ENCODE measurements at regions not wholly inside any gene's neighbourhood (a gene's known extent, or its start where the extent isn't known, plus 50 kb on each side); places are given as distances from the start of the nearest gene placed in this dataset.

- no peaks in the 10 kb centered on the region for H3K9me3 ChIP-seq (ENCODE audit: control insufficient read depth, low read length, poor library complexity, severe bottlenecking)
- H3K27ac Mint-ChIP-seq: no peak overlapping the region
- DNase-seq: no peak
- ATAC-seq: no peak
- no peaks in the 10 kb centered on the region for H3K27me3 Mint-ChIP-seq
- no peaks in the 10 kb centered on the region for H3K36me3 Mint-ChIP-seq (ENCODE audit: low read depth)
- no peaks in the 10 kb centered on the region for H3K4me1 Mint-ChIP-seq
- no peak overlapping the region for H3K4me3 Mint-ChIP-seq
These were observed 58.3 kb downstream of the TRIML1 start for GRCh38 chr4:188197566-188197965.

GRCh38 chr4:188198982-188199792 lies 59.9 kb downstream of the TRIML1 start:
- Mint-ChIP-seq H3K27ac (no peak overlapping the region), H3K36me3 (ENCODE audit: low read depth) (no peaks in the 10 kb centered on the region), H3K4me1 (no peaks in the 10 kb centered on the region), H3K27me3 (no peaks in the 10 kb centered on the region), H3K4me3 (no peak overlapping the region)
- DNase-seq: no peak
- no peak for ATAC-seq
- H3K9me3 ChIP-seq (ENCODE audit: control insufficient read depth, low read length, poor library complexity, severe bottlenecking): no peaks in the 10 kb centered on the region

- H3K9me3 ChIP-seq (ENCODE audit: control insufficient read depth, low read length, poor library complexity, severe bottlenecking): no peaks in the 10 kb centered on the region
- ATAC-seq: no peak
- Mint-ChIP-seq H3K27ac (no peak overlapping the region), H3K36me3 (ENCODE audit: low read depth) (no peaks in the 10 kb centered on the region), H3K4me3 (no peak overlapping the region), H3K27me3 (no peaks in the 10 kb centered on the region), H3K4me1 (no peaks in the 10 kb centered on the region)
- no peak for DNase-seq
These were observed 62.6 kb downstream of the TRIML1 start for GRCh38 chr4:188201851-188202250.

GRCh38 chr4:188206783-188207182 lies 67.5 kb downstream of the TRIML1 start:
- no peaks in the 10 kb centered on the region for H3K27me3 Mint-ChIP-seq
- H3K27ac Mint-ChIP-seq: no peak overlapping the region
- H3K4me3 Mint-ChIP-seq: no peak overlapping the region
- DNase-seq: no peak
- H3K9me3 ChIP-seq (ENCODE audit: control insufficient read depth, low read length, poor library complexity, severe bottlenecking): no peaks in the 10 kb centered on the region
- no peak for ATAC-seq
- H3K36me3 Mint-ChIP-seq (ENCODE audit: low read depth): no peaks in the 10 kb centered on the region
- H3K4me1 Mint-ChIP-seq: no peaks in the 10 kb centered on the region

GRCh38 chr4:188214861-188215260 lies 75.6 kb downstream of the TRIML1 start:
- Mint-ChIP-seq H3K27me3 (no peaks in the 10 kb centered on the region), H3K27ac (no peak overlapping the region), H3K4me3 (no peak overlapping the region), H3K36me3 (ENCODE audit: low read depth) (no peaks in the 10 kb centered on the region), H3K4me1 (no peaks in the 10 kb centered on the region)
- ATAC-seq (no peak), DNase-seq (no peak)
- H3K9me3 ChIP-seq (ENCODE audit: control insufficient read depth, low read length, poor library complexity, severe bottlenecking): no peaks in the 10 kb centered on the region

GRCh38 chr4:188218392-188218791 lies 79.2 kb downstream of the TRIML1 start:
- no peak for ATAC-seq
- H3K27ac Mint-ChIP-seq: no peak overlapping the region
- H3K36me3 Mint-ChIP-seq (ENCODE audit: low read depth): no peaks in the 10 kb centered on the region
- H3K27me3 Mint-ChIP-seq: no peaks in the 10 kb centered on the region
- no peaks in the 10 kb centered on the region for H3K9me3 ChIP-seq (ENCODE audit: control insufficient read depth, low read length, poor library complexity, severe bottlenecking)
- no peaks in the 10 kb centered on the region for H3K4me1 Mint-ChIP-seq
- H3K4me3 Mint-ChIP-seq: no peak overlapping the region
- no peak for DNase-seq

- Mint-ChIP-seq H3K27me3 (no peaks in the 10 kb centered on the region), H3K36me3 (ENCODE audit: low read depth) (no peaks in the 10 kb centered on the region), H3K4me3 (no peak overlapping the region), H3K27ac (no peak overlapping the region), H3K4me1 (no peaks in the 10 kb centered on the region)
- H3K9me3 ChIP-seq (ENCODE audit: control insufficient read depth, low read length, poor library complexity, severe bottlenecking): no peaks in the 10 kb centered on the region
- DNase-seq (no peak), ATAC-seq (no peak)
These were observed 80.8 kb downstream of the TRIML1 start for GRCh38 chr4:188220006-188220405.

- no peaks in the 10 kb centered on the region for H3K9me3 ChIP-seq (ENCODE audit: control insufficient read depth, low read length, poor library complexity, severe bottlenecking)
- Mint-ChIP-seq H3K27ac (no peak overlapping the region), H3K27me3 (no peaks in the 10 kb centered on the region), H3K4me1 (no peaks in the 10 kb centered on the region), H3K4me3 (no peak overlapping the region), H3K36me3 (ENCODE audit: low read depth) (no peaks in the 10 kb centered on the region)
- no peak for ATAC-seq
- no peak for DNase-seq
These were observed 81.8 kb downstream of the TRIML1 start for GRCh38 chr4:188221090-188221489.

- DNase-seq (no peak), ATAC-seq (no peak)
- H3K27ac Mint-ChIP-seq: no peak overlapping the region
- H3K27me3 Mint-ChIP-seq: no peaks in the 10 kb centered on the region
- H3K9me3 ChIP-seq (ENCODE audit: control insufficient read depth, low read length, poor library complexity, severe bottlenecking): no peaks in the 10 kb centered on the region
- no peak overlapping the region for H3K4me3 Mint-ChIP-seq
- no peaks in the 10 kb centered on the region for H3K36me3 Mint-ChIP-seq (ENCODE audit: low read depth)
- no peaks in the 10 kb centered on the region for H3K4me1 Mint-ChIP-seq
These were observed 89.0 kb downstream of the TRIML1 start for GRCh38 chr4:188228279-188228678.

- DNase-seq (no peak), ATAC-seq (no peak)
- H3K27me3 Mint-ChIP-seq: no peaks in the 10 kb centered on the region
- H3K27ac Mint-ChIP-seq: no peak overlapping the region
- H3K4me1 Mint-ChIP-seq: no peaks in the 10 kb centered on the region
- no peaks in the 10 kb centered on the region for H3K36me3 Mint-ChIP-seq (ENCODE audit: low read depth)
- H3K4me3 Mint-ChIP-seq: no peak overlapping the region
- no peaks in the 10 kb centered on the region for H3K9me3 ChIP-seq (ENCODE audit: control insufficient read depth, low read length, poor library complexity, severe bottlenecking)
These were observed 93.2 kb downstream of the TRIML1 start for GRCh38 chr4:188232428-188232827.

- Mint-ChIP-seq H3K27me3 (no peaks in the 10 kb centered on the region), H3K4me1 (no peaks in the 10 kb centered on the region)
These were observed 102.8 kb downstream of the TRIML1 start for GRCh38 chr4:188242041-188242440.

GRCh38 chr4:188245651-188246050 lies 106.4 kb downstream of the TRIML1 start:
- no peak overlapping the region for H3K27ac Mint-ChIP-seq
- no peaks in the 10 kb centered on the region for H3K36me3 Mint-ChIP-seq (ENCODE audit: low read depth)
- no peaks in the 10 kb centered on the region for H3K9me3 ChIP-seq (ENCODE audit: control insufficient read depth, low read length, poor library complexity, severe bottlenecking)
- H3K4me3 Mint-ChIP-seq: no peak overlapping the region
- DNase-seq (no peak), ATAC-seq (no peak)
- H3K27me3 Mint-ChIP-seq: no peaks in the 10 kb centered on the region
- no peaks in the 10 kb centered on the region for H3K4me1 Mint-ChIP-seq

More at GRCh38 chr4:188242041-188242440, 102.8 kb downstream of the TRIML1 start:
- DNase-seq (no peak), ATAC-seq (no peak)
- no peaks in the 10 kb centered on the region for H3K36me3 Mint-ChIP-seq (ENCODE audit: low read depth)
- no peaks in the 10 kb centered on the region for H3K9me3 ChIP-seq (ENCODE audit: control insufficient read depth, low read length, poor library complexity, severe bottlenecking)
- no peak overlapping the region for H3K4me3 Mint-ChIP-seq
- no peak overlapping the region for H3K27ac Mint-ChIP-seq

GRCh38 chr4:188246488-188246887 lies 107.2 kb downstream of the TRIML1 start:
- no peaks in the 10 kb centered on the region for H3K4me1 Mint-ChIP-seq
- H3K36me3 Mint-ChIP-seq (ENCODE audit: low read depth): no peaks in the 10 kb centered on the region
- H3K4me3 Mint-ChIP-seq: no peak overlapping the region
- no peak overlapping the region for H3K27ac Mint-ChIP-seq
- DNase-seq: no peak
- no peaks in the 10 kb centered on the region for H3K27me3 Mint-ChIP-seq
- no peaks in the 10 kb centered on the region for H3K9me3 ChIP-seq (ENCODE audit: control insufficient read depth, low read length, poor library complexity, severe bottlenecking)
- no peak for ATAC-seq

GRCh38 chr4:188254211-188254610 lies 115.0 kb downstream of the TRIML1 start:
- H3K27ac Mint-ChIP-seq: no peak overlapping the region
- H3K27me3 Mint-ChIP-seq: no peaks in the 10 kb centered on the region
- H3K9me3 ChIP-seq (ENCODE audit: control insufficient read depth, low read length, poor library complexity, severe bottlenecking): no peaks in the 10 kb centered on the region
- no peaks in the 10 kb centered on the region for H3K4me1 Mint-ChIP-seq
- ATAC-seq (no peak), DNase-seq (no peak)
- H3K36me3 Mint-ChIP-seq (ENCODE audit: low read depth): no peaks in the 10 kb centered on the region
- no peak overlapping the region for H3K4me3 Mint-ChIP-seq

Data from T-helper 17 cell (primary cell).